HT-29 (cell line): ENCODE measurements at regions not wholly inside any gene's neighbourhood (a gene's known extent, or its start where the extent isn't known, plus 50 kb on each side); places are given as distances from the start of the nearest gene placed in this dataset.
A peak's percentile ranks its signal among the peaks of the same experiment; 100 is the strongest.

ENCODE experiments used
- DNase-seq: peaks from one replicate; pipeline ENCODE4 v3.0.0-alpha.2; 2015; ENCODE audit warnings: low spot score

DNA sequence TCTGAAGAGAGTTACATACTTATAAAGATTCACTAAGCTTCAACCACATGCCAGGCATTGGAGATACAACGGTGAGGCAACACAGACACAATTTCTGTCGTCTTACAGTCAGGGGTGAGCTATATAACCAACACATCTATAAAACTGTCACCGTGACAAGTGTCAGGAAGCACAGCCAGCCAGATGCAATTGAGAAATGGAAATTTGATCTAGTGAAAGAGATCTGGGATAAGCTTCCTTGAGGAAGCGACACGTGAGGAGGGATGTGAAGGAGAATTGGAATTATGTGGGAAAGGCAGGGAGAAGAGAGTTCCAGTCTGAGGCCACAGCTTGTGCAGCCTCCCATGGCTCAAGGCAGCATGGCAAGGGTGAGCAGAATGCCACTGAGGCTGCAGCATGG is 50.9 kb upstream of the ZNF354B start:
- no peak for DNase-seq

DNA sequence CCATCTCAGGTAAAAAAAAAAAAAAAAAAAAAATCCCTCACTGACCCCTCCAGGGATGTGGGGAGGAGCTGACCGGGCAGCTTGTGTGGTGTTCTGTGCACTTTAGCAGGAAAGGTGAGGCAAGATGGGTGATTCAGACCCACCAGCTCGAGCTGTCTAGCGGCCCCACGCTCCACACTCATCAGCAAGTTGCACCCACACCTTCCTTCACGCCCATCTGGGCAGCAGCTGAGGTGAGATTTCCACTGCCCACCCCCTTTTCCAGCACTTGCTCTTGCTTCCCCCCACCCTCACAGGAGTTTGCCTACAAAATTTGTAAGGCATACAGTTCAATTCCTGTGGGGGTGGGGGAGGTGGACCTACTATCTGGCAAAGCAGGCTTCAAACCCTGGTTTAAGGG is 58.7 kb upstream of the ZNF354B start:
- no peak for DNase-seq

DNA sequence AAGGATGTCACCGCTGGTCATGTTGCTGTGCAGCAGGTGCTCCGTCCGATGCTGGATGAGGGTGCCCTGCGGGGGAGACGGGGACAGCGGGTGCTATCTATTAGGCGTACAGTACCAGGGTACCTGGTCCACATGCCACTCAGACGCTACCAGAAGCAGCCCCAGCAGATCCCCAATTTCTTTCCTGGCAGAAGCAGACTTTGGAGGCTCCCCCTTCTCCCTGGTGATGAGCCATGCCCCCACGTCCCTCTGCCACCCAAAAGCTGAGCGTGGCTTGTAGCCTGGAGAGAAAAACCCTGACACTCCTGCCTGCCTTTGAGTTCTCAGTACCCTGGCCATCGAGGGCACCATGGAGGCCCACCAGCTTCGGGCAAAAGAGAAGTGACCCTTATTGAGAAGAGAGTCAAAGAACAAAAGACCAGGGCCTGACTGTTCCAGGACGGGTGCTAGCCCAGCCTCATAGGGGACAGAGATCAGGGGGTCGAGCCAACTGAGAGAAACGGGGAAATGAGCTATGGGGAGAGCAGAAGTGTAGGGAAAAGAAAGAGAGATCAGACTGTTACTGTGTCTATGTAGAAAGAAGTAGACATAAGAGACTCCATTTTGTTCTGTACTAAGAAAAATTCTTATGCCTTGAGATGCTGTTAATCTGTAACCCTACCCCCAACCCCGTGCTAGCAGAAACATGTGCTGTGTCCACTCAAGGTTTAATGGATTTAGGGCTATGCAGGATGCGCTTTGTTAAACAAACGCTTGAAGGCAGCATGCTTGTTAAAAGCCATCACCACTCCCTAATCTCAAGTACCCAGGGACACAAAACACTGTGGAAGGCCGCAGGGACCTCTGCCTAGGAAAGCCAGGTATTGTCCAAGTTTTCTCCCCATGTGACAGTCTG is 62.0 kb upstream of the ZNF354B start:
- no peak for DNase-seq

DNA sequence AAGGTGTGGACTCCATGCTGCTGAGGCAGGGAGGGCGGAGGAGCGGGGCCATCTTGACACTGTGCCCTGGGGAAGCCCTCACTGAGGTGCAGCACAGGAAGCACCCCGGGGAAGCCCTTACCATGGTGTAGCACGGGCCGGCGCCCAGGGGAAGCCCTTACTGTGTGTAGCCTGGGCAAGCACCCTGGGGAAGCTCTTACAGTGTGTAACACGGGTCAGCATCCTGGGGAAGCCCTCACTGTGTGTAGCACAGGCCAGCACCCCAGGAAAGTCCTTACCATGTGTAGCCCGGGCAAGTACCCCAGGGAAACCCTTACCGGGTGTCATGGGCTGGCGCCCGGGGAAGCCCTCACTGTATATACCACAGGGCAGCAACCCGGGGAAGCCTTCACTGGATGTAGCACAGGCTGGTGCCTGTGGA is 62.6 kb upstream of the ZNF354B start:
- no peak for DNase-seq

DNA sequence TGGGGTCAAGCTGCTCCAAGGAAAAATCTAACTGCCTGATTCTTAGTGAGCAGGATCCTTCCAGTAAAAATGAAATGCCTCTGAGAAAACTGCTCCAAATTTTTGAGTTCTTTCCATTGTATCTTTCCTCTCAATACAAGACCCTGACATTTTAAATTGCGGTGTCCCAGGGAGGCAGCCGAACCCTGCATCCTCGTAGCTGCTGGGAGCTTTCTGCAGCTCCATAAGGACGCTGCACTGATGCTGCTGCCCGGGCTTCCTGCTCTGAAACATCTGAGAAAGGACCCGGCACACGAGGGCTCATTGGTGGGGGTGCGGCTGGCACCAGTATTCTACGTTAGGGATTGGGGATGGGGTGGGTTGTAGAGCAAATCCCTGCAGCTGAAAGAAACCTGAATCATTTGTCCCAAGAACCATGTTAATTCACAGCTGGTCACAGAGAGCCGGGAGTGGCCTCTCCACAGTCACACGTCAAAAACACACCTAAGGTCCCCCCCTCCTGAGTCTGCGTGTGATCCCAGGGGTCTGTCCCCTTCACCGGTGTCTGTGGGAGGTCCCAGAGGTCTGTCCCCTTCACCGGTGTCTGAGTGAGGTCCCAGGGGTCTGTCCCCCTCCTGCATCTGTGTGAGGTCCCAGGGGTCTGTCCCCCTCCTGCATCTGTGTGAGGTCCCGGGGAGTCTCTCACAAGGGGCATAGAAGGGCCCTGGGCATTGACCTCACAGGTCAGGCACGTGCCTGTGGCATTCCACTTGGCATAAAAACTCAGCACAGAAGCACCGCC is 63.4 kb upstream of the ZNF354B start:
- DNase-seq, result no peak

DNA sequence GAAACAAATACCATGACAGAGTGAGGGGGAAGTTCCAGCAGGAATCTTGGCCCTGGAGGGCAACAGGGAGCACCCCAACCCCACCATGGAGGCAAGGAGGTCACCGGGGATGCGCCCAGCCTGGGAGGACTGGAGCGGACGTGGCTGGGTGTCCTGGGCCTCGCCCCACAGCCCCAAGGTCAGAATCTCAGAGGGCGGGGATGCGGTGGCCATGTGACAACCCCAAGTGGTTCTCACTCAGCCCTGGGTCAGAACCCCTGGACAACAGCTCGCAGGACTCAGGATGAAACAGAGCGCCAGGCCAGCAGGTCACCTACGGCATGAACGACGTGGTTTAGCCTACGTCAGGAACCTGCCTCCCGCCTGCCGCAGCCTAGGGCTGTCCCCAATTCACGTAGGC is 64.0 kb upstream of the ZNF354A start:
- no peak for DNase-seq

DNA sequence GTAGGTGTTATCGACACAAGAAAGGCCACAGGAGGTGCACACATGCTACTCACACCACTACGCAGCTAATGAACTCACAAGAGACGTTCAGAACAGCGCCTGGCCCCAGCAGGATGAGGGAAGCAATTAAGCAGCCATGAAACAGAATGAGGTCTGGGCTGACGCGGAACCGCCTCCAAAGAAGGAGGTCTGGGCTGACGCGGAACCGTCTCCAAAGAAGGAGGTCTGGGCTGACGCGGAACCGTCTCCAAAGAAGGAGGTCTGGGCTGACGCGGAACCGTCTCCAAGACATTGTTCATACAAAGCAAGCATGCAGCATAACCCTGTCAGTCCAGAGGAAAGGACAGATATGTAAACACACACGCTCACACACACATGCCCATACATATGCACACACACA is 63.2 kb upstream of the ZNF354A start:
- DNase-seq, result no peak

DNA sequence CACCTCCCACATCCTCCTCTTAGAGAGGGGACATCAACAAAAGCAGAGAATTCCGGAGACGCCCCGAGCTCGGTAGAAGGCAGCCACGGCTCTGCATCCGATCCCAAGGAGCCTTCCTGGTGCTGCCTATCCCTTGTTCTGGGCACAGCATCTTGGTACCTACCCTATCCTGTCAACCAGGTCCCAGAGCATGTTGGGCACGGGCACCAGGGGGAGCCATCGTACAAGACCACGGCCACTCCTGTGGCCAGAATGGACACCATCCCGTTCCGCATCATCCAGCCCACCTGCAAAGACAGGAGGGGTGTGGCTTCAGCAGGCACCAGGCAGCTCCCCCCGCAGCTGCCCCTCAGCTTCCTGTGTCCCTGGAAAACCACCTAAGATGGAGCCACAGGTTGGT is 62.7 kb upstream of the ZNF354A start:
- peak; percentile 46 for DNase-seq

DNA sequence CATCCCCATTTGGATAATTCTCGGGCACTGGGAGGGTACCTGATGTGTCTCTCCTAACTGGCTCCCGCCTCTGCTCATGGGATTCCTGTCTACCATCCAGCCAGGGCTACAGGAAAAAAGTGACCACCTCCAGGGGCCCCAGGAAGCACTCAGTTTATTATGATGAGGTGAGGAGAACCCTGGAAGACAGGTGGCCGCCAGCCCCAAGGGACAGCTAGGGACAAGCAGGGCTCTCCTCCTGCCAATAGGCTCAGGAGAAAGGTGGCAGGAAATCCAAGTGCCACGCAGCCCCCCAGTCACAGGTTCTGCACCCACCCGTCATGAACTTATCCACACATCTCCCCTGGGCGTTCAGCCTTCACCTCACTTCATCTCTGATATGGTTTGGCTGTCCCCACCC is 61.5 kb upstream of the ZNF354A start:
- no peak for DNase-seq

DNA sequence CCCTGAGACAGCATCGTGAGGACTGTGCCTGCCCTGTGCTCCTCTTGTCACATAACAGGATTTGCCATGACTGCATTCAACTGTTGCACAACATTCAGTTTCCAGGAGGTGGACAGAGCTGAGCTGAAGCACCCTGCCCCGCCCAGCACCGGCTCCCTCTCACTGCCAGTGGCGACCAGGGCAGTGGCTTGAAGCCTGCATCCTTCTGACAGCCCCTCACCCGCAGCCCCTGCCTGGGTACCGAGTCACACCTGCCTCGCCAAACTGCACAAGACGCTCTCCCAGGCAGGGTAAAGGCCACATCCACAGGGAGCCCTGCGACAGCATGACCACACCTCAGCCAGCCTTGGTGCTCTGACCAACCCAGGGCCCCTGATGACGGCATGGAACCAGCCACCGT is 59.9 kb upstream of the ZNF354A start:
- DNase-seq, result no peak

DNA sequence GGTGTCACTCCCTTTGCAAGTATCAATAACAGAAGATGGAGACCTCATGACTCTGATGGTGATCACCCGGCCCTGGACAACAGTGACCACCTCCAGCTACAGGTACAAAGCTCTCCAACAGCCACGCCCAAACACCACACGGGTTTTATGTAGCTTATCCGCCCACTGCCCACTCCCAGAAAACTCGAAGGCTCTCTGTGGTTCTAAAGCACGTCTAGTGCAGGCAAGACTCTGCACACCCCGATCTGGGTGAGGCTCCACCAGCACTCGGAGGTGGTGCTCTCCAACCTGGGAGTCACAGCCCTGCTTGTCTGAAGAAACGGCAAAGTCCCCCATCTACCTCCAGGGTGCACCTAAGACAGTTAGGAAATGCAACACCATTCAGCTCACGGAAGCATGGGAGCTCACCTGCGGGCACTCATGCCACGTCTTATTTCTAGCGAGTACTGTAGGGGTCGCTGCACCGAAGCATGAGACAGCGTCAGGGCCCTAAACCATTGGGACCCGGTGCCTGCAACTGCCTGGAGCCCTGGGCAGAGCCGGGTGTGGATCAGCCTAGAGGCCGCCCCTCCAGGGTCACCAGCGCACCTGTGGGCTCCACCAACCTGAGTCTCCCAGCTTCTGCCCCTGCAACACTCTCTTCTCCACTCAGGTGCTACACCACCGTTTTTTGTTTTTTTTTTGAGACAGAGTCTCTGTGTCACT is 58.1 kb upstream of the ZNF354A start:
- DNase-seq, result no peak

DNA sequence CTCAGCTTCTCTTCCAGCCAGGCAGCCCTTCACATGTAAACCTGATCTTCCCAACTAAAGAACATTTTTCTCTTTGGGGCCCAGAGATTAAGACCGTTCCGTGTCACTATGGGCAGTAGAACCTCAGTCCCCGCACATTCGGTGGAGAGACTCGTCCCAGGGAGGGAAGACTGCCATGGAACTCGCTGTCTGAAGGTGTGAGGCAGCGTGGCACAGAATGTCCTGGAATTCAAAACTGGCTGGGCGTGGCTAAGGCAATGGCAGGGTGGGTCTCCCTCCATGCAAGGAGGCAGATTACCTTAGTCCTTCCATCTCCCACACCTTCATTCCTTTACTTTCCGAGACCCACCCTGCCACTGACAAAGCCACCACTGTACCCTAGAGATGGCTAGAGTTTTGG is 57.4 kb upstream of the ZNF354A start:
- no peak for DNase-seq

DNA sequence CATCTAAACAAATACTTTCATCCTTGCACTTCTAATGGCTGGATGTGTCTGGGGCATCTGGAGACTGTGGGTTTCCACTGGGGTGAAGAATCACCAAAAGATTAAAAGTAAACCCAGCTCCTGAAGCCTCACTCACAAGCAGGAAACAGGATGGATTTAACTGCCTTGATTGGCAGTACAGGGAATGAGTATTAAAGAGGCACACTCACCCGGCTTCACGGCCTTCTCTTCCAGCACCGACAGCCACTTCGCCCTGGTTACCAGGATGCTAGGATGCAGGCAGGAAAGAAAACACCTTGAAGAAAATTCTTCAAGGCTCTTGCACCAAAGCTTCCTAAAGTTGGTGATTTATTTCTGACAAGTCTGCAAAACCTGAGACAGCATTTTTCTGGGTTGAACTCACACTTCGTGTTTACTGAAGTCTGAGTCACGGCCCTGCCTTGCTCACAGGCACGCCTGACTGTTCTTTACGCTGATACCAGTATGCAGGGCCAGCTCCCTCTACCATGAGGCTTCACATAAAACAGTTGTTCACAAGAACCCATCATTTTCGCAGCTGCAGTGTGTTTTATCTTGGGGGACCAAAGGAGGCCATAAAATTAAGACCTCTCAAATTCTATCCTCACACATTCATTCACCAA is 56.5 kb upstream of the ZNF354A start:
- DNase-seq, result peak; percentile 47

DNA sequence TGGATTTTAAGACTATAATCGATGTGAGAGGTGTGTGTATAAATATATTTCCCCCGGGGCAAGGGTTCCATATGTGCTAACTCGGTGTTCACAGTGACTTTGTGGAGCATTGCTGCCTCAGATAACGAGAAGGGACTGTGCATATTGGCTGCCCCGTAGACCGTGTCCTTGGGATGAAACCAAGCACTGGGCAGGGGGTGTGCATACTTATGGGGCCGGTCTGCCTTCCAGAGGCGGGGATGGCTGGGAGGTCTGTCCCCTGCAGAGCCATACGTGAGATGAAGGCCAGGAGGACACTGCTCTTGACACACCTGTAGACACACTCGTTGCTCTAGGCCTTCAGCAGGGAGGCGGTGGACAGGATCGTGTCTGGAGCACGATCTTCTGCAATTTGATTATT is 56.0 kb upstream of the ZNF354A start:
- no peak for DNase-seq

DNA sequence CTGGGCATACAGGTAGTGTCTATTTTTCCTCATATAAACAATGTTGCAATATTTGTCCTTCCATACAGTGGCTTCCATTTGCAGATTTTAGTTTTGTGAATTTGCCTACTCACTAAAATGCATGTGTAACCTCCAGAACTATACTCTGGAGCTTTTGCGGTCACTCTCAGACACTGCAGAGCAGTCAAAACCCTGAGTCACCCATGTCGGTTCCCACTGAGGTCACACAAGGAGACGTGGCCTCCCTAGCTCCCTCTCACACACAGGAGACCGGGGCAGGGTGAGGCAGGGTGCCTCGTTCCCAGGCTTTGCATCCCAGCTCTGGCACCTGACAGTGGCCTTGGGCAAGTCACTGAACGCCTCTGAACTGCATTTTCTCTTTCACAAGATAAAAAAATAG is 55.5 kb upstream of the ZNF354A start:
- no peak for DNase-seq

DNA sequence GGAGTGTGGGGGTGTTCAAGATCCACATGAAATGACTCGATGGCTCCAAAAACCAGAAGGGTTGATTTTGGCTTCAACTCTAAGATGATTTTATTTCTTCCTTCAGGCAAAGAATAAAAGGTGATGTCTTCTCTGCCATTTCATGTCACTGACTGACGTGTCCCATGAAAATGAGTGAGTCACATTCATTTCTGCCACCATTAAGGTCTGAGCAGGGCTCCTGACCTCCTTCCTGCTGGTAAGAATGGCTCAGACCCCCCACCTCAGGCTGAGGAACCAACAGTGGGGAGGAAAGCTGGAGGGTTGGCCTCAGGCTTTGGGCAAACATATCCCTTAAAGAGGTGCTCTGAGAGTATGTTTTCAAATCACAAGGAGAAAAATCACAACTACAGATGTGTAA is 53.9 kb upstream of the ZNF354A start:
- DNase-seq, result no peak

DNA sequence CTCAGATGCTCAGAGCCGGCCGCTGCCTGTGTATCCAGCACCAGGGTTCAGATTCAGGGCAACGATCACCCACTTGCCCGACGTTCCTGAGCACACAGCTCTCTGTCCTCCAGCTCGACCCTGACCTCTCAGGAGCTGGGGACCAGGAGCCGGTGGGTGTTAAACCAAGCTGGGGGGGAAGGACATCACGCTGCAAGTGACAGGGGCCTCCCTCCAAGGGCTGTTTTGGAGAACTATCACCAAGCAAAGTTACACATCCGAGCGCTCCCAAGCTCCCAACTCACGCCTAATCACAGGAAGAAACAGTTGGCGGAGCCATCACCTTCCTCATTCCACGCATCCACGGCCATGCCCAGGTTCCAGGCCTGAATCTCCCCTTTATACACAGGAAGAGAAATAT is 51.5 kb upstream of the ZNF354A start:
- no peak for DNase-seq

DNA sequence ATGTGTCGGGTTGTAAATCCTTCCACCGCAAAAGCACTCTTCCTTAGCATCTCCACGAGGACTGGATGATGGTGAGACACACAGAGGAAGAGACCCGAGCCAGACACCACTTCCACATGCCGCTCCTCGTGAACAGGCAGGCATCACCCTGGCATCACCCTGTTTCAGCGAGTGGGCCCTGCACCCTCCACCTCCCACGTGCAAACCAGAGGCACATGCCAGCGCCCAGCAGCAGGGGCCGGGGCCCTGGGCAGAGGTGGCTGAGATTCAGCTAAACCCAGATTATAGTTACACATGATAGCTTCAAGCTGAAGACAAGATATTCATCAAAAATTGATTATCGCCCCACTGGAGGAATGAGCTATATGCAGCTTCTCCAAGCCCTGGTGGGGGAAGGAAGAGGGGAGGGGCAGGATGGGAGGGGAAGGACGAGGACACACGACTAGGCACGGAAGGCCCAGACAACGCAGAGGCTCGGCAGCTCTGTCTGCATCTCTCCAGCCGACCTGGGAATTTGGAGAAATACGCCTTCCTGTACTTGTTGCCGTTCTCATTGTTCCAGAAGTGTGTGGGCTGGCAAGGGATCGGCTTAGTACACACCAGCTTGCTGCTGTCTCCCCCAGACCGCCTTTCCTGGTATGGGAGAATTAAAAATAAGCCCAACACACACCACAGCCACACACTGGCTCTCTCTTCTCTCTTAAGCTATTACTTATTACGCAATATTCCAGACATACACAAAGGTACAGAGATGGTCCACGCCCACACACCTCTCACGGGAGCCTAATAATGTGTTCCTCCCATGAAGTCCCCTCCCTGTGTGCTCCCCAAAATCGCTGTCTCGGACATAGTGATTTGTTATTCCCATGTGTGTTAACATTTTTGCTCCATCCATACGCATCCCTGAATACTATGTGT is 50.4 kb upstream of the ZNF354A start:
- DNase-seq, result no peak
